HepG2 (cell line): ENCODE measurements at regions not wholly inside any gene's neighbourhood (a gene's known extent, or its start where the extent isn't known, plus 50 kb on each side); places are given as distances from the start of the nearest gene placed in this dataset.

Experiments
- ATAC-seq: fragments of 200-7000 bp; cut with Tn5 transposase; 3 replicates; pipeline ENCODE4 v1.9.1; 2020; ENCODE audit warnings: mild to moderate bottlenecking, moderate library complexity
- BruUV-seq: library from RNA; stranded (reverse); fragments of 400-500 nt; replicated peaks from 2 replicates; lab custom pipeline; 2021; lab: Mats Ljungman, UMichigan
- CTCF ChIA-PET: fragments of 300-600 bp; formaldehyde crosslinking; extraction: SDS; loops from one replicate; lab custom pipeline; 2021; ENCODE audit warnings: low total read pairs, inconsistent platforms, low intra/inter-chr PET ratio; lab: Yijun Ruan, JAX
- POLR2A ChIA-PET: fragments of 350-600 bp; sonication (Branson Sonifier 250); formaldehyde crosslinking; loops from one replicate; lab custom pipeline; 2020; ENCODE audit warnings: antibody characterized with exemption, inconsistent platforms; lab: Yijun Ruan, JAX
- DNase-seq: peaks from one replicate; pipeline ENCODE4 v3.0.0-alpha.2; 2015; ENCODE audit warnings: low spot score
- FAIRE-seq: peaks from 3 replicates; lab custom pipeline; 2011; peaks lifted over from hg19 to GRCh38; lab: Jason Lieb, UNC
- H2AFZ ChIP-seq: one replicate; pipeline ENCODE4 v1.6.1; 2011; ENCODE audit warnings: low read length, inconsistent platforms
- H3K27ac ChIP-seq: fragments of 300-600 bp; 3 replicates; pipeline ENCODE4 v1.8.0; 2011; ENCODE audit warnings: mixed run types, mild to moderate bottlenecking, mixed read lengths, low read length, inconsistent platforms; ENCODE audit not compliant: insufficient read depth; ENCODE audit errors: extremely low read length
- H3K27me3 ChIP-seq, 2 experiments: fragments of 200-600 bp in 1 of 2; 2 replicates in 1 of 2; 3 replicates in 1 of 2; pipeline versions ENCODE4 v1.6.0 to v1.8.0; 2011; ENCODE audit warnings: low read length in 2 of 2, mild to moderate bottlenecking in 2 of 2, moderate library complexity in 2 of 2, inconsistent platforms in 1 of 2; ENCODE audit not compliant: insufficient read depth in 2 of 2, control insufficient read depth in 1 of 2
- H3K36me3 ChIP-seq, 2 experiments: fragments of 200-600 bp in 1 of 2; replicated peaks in 1 of 2; 2 replicates in 1 of 2; 3 replicates in 1 of 2; pipeline versions ENCODE4 v1.5.1 to v1.8.0; 2011; ENCODE audit warnings: low read length in 2 of 2, inconsistent platforms in 1 of 2; ENCODE audit not compliant: insufficient read depth in 2 of 2, control insufficient read depth in 1 of 2
- H3K4me1 ChIP-seq: 2 replicates; pipeline ENCODE4 v1.5.1; 2012; ENCODE audit warnings: low read length, inconsistent platforms; ENCODE audit not compliant: insufficient read depth
- H3K4me2 ChIP-seq: 2 replicates; pipeline ENCODE4 v1.6.0; 2011; ENCODE audit warnings: low read depth, low read length, inconsistent platforms
- H3K4me3 ChIP-seq, 3 experiments: fragments of 200-600 bp in 1 of 3; sonication (generic), shearing (Covaris generic) in 1 of 3; replicated peaks in 1 of 3; 2 replicates each; pipeline ENCODE4 v1.5.1; 2011 to 2016; ENCODE audit warnings: low read length in 3 of 3, inconsistent platforms in 2 of 3, low read depth in 2 of 3, mild to moderate bottlenecking in 2 of 3, control low read depth in 1 of 3, mixed read lengths in 1 of 3; ENCODE audit not compliant: insufficient read depth in 1 of 3
- H3K79me2 ChIP-seq: one replicate; pipeline ENCODE4 v1.6.1; 2011; ENCODE audit warnings: low read length, inconsistent platforms; ENCODE audit not compliant: insufficient read depth
- H3K9ac ChIP-seq: 2 replicates; pipeline ENCODE4 v1.6.0; 2011; ENCODE audit warnings: mild to moderate bottlenecking, low read depth, low read length, inconsistent platforms; ENCODE audit not compliant: insufficient read depth
- H3K9me3 ChIP-seq: 2 replicates; pipeline ENCODE4 v1.5.1; 2012; ENCODE audit warnings: mild to moderate bottlenecking, low read length
- H4K20me1 ChIP-seq: 2 replicates; pipeline ENCODE4 v1.6.0; 2011; ENCODE audit warnings: inconsistent platforms, mild to moderate bottlenecking, low read length, moderate library complexity; ENCODE audit not compliant: insufficient read depth
- ARID3A ChIP-seq: IDR thresholded peaks from 2 replicates; pipeline ENCODE4 v1.6.1; 2012; ENCODE audit warnings: low read depth, low read length, improper control_type of control experiment
- GATA4 ChIP-seq: sonication (generic); IDR thresholded peaks from 2 replicates; pipeline ENCODE4 v1.6.1; 2016; ENCODE audit warnings: antibody characterized with exemption, low read depth, borderline replicate concordance
- KLF11 ChIP-seq: IDR thresholded peaks from 2 replicates; pipeline ENCODE4 v1.6.1; 2016; ENCODE audit warnings: missing compliant biosample characterization
- MTF1 ChIP-seq: sonication (generic); formaldehyde crosslinking; IDR thresholded peaks from 2 replicates; pipeline ENCODE4 v1.5.0; 2020; ENCODE audit warnings: missing genetic modification reagents
- NFAT5 ChIP-seq: sonication (generic); formaldehyde crosslinking; IDR thresholded peaks from 2 replicates; pipeline ENCODE4 v1.4.0; 2020; ENCODE audit warnings: missing genetic modification reagents
- NFKB2 ChIP-seq: sonication (generic); formaldehyde crosslinking; IDR thresholded peaks from 2 replicates; pipeline ENCODE4 v1.4.0; 2020; ENCODE audit warnings: missing genetic modification reagents, borderline replicate concordance
- SYNCRIP ChIP-seq: fragments of 200-400 bp; formaldehyde crosslinking; IDR thresholded peaks from 2 replicates; pipeline ENCODE4 v1.6.1; 2018; ENCODE audit warnings: mild to moderate bottlenecking, low read depth, low read length; ENCODE audit not compliant: insufficient read depth
- TIGD3 ChIP-seq: sonication (generic); formaldehyde crosslinking; IDR thresholded peaks from 2 replicates; pipeline ENCODE4 v1.5.1; 2020; ENCODE audit warnings: mild to moderate bottlenecking, missing genetic modification reagents, borderline replicate concordance
- ZNF142 ChIP-seq: sonication (generic); formaldehyde crosslinking; IDR thresholded peaks from 2 replicates; pipeline ENCODE4 v1.4.0; 2020; ENCODE audit warnings: missing genetic modification reagents
- WGBS: methylation state at CpG from one replicate; pipeline ENCODE4 v1.1.6; 2017; ENCODE audit warnings: low lambda C conversion rate; 5-methylcytosine and 5-hydroxymethylcytosine counted together
- in situ Hi-C: cut with HindIII; loops from 2 replicates; pipeline ENCODE4 v1.10.0; 2017; ENCODE audit warnings: low pct_unique_long_range_greater_than_20kb; ENCODE audit not compliant: extremely low pct_ligation_motif_present
- intact Hi-C: fragments of 100-400 bp; cut with micrococcal nuclease; formaldehyde crosslinking; loops from one replicate; pipeline ENCODE4 v1.10.0; 2022; ENCODE audit not compliant: unreplicated experiment

GRCh38 chr20:58071991-58072390 lies 156.5 kb downstream of the ANKRD60 start:
- no peak for FAIRE-seq
- Histone ChIP-seq H2AFZ (no peak overlapping the region), H3K4me2 (no peak overlapping the region), H3K4me1 (no peaks in the 10 kb centered on the region), H3K79me2 (no peaks in the 10 kb centered on the region), H3K27ac (no peak overlapping the region), H4K20me1 (no peaks in the 10 kb centered on the region), H3K36me3 (no peaks in the 10 kb centered on the region), H3K27me3 (peaks cover 0 to 18% of the 10 kb centered on the region in 2 experiments; a peak in 3 of 5 replicates), H3K9me3 (no peaks in the 10 kb centered on the region), H3K9ac (no peak overlapping the region), H3K4me3 (no peak overlapping the region)
- ATAC-seq = no peak
- no TSS peak for BruUV-seq
- 17% methylated on average over 3 of the region's 3 CpGs for WGBS
- ChIA-PET CTCF (no interaction called here), POLR2A (no interaction called here)
- in situ Hi-C loops (no loop called here), intact Hi-C loops (no loop called here)
- DNase-seq = no peak
- TF ChIP-seq ARID3A (no peak), ZNF142 (CRISPR knock-in tag) (no peak), MTF1 (no peak), SYNCRIP (no peak), KLF11 (CRISPR knock-in tag) (no peak), NFAT5 (CRISPR knock-in tag) (no peak), GATA4 (no peak), NFKB2 (CRISPR knock-in tag) (no peak), TIGD3 (no peak)
